SK-N-SH treated with all-trans-retinoic acid at 6 μM for 48 hours (cell line): ENCODE measurements at regions not wholly inside any gene's neighbourhood (a gene's known extent, or its start where the extent isn't known, plus 50 kb on each side); places are given as distances from the start of the nearest gene placed in this dataset.

Experiments
- ATAC-seq: fragments of 200-7000 bp; cut with Tn5 transposase; 3 replicates; pipeline ENCODE4 v1.9.1; 2020; ENCODE audit warnings: mild to moderate bottlenecking, moderate library complexity
- BACH2 ChIP-seq: fragments of 250-450 bp; sonication (Bioruptor Pico); IDR thresholded peaks from 2 replicates; pipeline ENCODE4 v1.9.0; 2021; ENCODE audit warnings: mild to moderate bottlenecking, borderline replicate concordance
- CSDC2 ChIP-seq: fragments of 250-450 bp; sonication (Bioruptor Pico); IDR thresholded peaks from 2 replicates; pipeline ENCODE4 v1.5.0; 2020; ENCODE audit warnings: mild to moderate bottlenecking, moderate library complexity
- ESRRG ChIP-seq: fragments of 250-450 bp; sonication (Bioruptor Pico); IDR thresholded peaks from 2 replicates; pipeline ENCODE4 v1.6.1; 2021; ENCODE audit warnings: mild to moderate bottlenecking
- GLIS3 ChIP-seq: fragments of 250-450 bp; sonication (Bioruptor Pico); IDR thresholded peaks from 2 replicates; pipeline ENCODE4 v1.5.0; 2020; ENCODE audit warnings: mild to moderate bottlenecking, moderate library complexity
- ISL1 ChIP-seq: fragments of 250-450 bp; sonication (Bioruptor Pico); IDR thresholded peaks from 2 replicates; pipeline ENCODE4 v2.1.2; 2022; ENCODE audit warnings: mild to moderate bottlenecking, moderate library complexity
- OSR1 ChIP-seq: fragments of 250-450 bp; sonication (Bioruptor Pico); IDR thresholded peaks from 2 replicates; pipeline ENCODE4 v1.8.0; 2022; ENCODE audit warnings: moderate library complexity, mild to moderate bottlenecking, inconsistent platforms
- PPARA ChIP-seq: fragments of 250-450 bp; sonication (Bioruptor Pico); IDR thresholded peaks from 2 replicates; pipeline ENCODE4 v1.5.0; 2020; ENCODE audit warnings: mild to moderate bottlenecking, borderline replicate concordance
- RARB ChIP-seq: fragments of 250-450 bp; sonication (Bioruptor Pico); IDR thresholded peaks from 2 replicates; pipeline ENCODE4 v1.8.0; 2021; ENCODE audit warnings: mild to moderate bottlenecking, moderate library complexity
- SNAI2 ChIP-seq: fragments of 250-450 bp; sonication (Bioruptor Pico); IDR thresholded peaks from 2 replicates; pipeline ENCODE4 v1.5.0; 2020; ENCODE audit warnings: mild to moderate bottlenecking, moderate library complexity
- TCF4 ChIP-seq: fragments of 250-450 bp; sonication (Bioruptor Pico); IDR thresholded peaks from 2 replicates; pipeline ENCODE4 v1.8.0; 2021; ENCODE audit warnings: mild to moderate bottlenecking, moderate library complexity, borderline replicate concordance
- TOX ChIP-seq: fragments of 250-450 bp; sonication (Bioruptor Pico); IDR thresholded peaks from 2 replicates; pipeline ENCODE4 v1.8.0; 2021; ENCODE audit warnings: mild to moderate bottlenecking, moderate library complexity, borderline replicate concordance
- ZC3H10 ChIP-seq: fragments of 250-450 bp; sonication (Bioruptor Pico); IDR thresholded peaks from 2 replicates; pipeline ENCODE4 v1.5.1; 2021; ENCODE audit warnings: mild to moderate bottlenecking, moderate library complexity
- ZFP3 ChIP-seq: fragments of 250-450 bp; sonication (Bioruptor Pico); IDR thresholded peaks from 2 replicates; pipeline ENCODE4 v1.5.0; 2020; ENCODE audit warnings: mild to moderate bottlenecking, moderate library complexity
- ZNF565 ChIP-seq: fragments of 450-650 bp; formaldehyde crosslinking; conservative IDR thresholded peaks from 2 replicates; pipeline ENCODE4 v1.5.0; 2020; ENCODE audit warnings: low read depth, mild to moderate bottlenecking, moderate library complexity
- ZNF70 ChIP-seq: fragments of 450-650 bp; formaldehyde crosslinking; IDR thresholded peaks from 2 replicates; pipeline ENCODE4 v1.5.0; 2020; ENCODE audit warnings: mild to moderate bottlenecking, moderate library complexity
- TF ChIP-seq, protein P1 (sequence below): fragments of 250-450 bp; sonication (Bioruptor Pico); IDR thresholded peaks from 2 replicates; pipeline ENCODE4 v1.5.1; 2021; ENCODE audit warnings: mild to moderate bottlenecking, moderate library complexity
- TF ChIP-seq, protein P2 (sequence below): fragments of 250-450 bp; sonication (Bioruptor Pico); IDR thresholded peaks from 2 replicates; pipeline ENCODE4 v1.8.0; 2021; ENCODE audit warnings: low read depth, mild to moderate bottlenecking, moderate library complexity, borderline replicate concordance
- TF ChIP-seq, protein P3 (sequence below): fragments of 250-450 bp; sonication (Bioruptor Pico); IDR thresholded peaks from 2 replicates; pipeline ENCODE4 v1.5.0; 2020; ENCODE audit warnings: mild to moderate bottlenecking, moderate library complexity
- TF ChIP-seq, protein P4 (sequence below): fragments of 250-450 bp; sonication (Bioruptor Pico); IDR thresholded peaks from 2 replicates; pipeline ENCODE4 v1.8.0; 2020; ENCODE audit warnings: mild to moderate bottlenecking, moderate library complexity, borderline replicate concordance
- TF ChIP-seq, protein P5 (sequence below): fragments of 250-450 bp; sonication (Bioruptor Pico); IDR thresholded peaks from 2 replicates; pipeline ENCODE4 v1.5.1; 2020; ENCODE audit warnings: low read depth, mild to moderate bottlenecking, moderate library complexity

DNA sequence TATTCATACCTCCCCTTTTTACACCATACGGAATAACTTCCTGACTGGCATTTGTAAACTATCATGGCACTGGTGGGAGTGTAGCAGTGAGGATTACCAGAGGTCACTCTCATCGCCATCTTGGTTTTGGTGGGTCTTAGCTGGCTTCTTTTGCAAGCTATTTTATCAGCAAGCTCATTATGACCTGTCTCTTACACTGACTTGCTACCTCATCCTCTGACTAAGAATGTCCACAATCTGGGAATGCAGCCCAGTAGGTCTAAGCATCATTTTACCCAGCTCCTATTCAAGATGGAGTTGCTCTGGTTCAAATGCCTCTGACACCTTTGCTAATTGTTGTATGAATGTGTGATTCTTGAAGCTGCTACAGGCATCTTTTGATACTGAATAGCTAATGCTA, 950.8 kb upstream of the SLC39A10 start:
- TF ChIP-seq ESRRG (CRISPR knock-in tag) (no peak), OSR1 (CRISPR knock-in tag) (0 out of 2 replicates have a peak, but pooled peaks have one; percentile 60), GLIS3 (CRISPR knock-in tag) (no peak)
- TF ChIP-seq, protein P1, sequence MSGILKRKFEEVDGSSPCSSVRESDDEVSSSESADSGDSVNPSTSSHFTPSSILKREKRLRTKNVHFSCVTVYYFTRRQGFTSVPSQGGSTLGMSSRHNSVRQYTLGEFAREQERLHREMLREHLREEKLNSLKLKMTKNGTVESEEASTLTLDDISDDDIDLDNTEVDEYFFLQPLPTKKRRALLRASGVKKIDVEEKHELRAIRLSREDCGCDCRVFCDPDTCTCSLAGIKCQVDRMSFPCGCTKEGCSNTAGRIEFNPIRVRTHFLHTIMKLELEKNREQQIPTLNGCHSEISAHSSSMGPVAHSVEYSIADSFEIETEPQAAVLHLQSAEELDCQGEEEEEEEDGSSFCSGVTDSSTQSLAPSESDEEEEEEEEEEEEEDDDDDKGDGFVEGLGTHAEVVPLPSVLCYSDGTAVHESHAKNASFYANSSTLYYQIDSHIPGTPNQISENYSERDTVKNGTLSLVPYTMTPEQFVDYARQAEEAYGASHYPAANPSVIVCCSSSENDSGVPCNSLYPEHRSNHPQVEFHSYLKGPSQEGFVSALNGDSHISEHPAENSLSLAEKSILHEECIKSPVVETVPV (CRISPR knock-in tag): no peak
- TF ChIP-seq, protein P2, sequence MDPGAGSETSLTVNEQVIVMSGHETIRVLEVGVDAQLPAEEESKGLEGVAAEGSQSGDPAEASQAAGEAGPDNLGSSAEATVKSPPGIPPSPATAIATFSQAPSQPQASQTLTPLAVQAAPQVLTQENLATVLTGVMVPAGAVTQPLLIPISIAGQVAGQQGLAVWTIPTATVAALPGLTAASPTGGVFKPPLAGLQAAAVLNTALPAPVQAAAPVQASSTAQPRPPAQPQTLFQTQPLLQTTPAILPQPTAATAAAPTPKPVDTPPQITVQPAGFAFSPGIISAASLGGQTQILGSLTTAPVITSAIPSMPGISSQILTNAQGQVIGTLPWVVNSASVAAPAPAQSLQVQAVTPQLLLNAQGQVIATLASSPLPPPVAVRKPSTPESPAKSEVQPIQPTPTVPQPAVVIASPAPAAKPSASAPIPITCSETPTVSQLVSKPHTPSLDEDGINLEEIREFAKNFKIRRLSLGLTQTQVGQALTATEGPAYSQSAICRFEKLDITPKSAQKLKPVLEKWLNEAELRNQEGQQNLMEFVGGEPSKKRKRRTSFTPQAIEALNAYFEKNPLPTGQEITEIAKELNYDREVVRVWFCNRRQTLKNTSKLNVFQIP (CRISPR knock-in tag): no peak
- TF ChIP-seq, all 23 proteins: peak for 1
- no peak for ATAC-seq

DNA sequence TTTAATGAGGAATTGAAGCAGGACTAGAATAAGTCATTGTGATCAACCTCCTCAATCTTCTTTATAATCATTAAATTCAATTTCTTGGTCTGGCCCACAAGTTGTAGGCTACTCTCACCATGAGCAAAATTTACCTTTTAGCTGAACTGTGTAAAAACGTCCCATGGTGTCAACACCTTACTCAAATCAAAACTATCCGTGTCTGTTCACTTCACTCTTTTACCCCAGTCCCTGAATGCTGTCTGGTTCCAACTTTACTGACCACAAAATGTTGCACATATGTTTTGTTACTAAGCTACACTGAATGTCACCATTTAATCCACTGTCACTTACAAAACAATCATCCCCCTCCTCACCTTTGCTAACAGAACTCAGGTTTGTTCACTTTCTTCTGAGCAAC, 951.6 kb upstream of the SLC39A10 start:
- no peak for TF ChIP-seq TOX (CRISPR knock-in tag)
- TF ChIP-seq, protein P2 (CRISPR knock-in tag): no peak
- no peak for TF ChIP-seq PPARA
- no peak for TF ChIP-seq RARB
- TF ChIP-seq, protein P1 (CRISPR knock-in tag): no peak
- no peak for TF ChIP-seq SNAI2 (CRISPR knock-in tag)
- TF ChIP-seq ESRRG (CRISPR knock-in tag): no peak
- no peak for TF ChIP-seq ISL1 (CRISPR knock-in tag)
- TF ChIP-seq OSR1 (CRISPR knock-in tag): no peak
- TF ChIP-seq GLIS3 (CRISPR knock-in tag): no peak
- TF ChIP-seq ZC3H10: no peak
- TF ChIP-seq ZNF70: no peak
- TF ChIP-seq BACH2 (CRISPR knock-in tag): no peak
- no peak for TF ChIP-seq TCF4 (CRISPR knock-in tag)
- TF ChIP-seq, protein P3, sequence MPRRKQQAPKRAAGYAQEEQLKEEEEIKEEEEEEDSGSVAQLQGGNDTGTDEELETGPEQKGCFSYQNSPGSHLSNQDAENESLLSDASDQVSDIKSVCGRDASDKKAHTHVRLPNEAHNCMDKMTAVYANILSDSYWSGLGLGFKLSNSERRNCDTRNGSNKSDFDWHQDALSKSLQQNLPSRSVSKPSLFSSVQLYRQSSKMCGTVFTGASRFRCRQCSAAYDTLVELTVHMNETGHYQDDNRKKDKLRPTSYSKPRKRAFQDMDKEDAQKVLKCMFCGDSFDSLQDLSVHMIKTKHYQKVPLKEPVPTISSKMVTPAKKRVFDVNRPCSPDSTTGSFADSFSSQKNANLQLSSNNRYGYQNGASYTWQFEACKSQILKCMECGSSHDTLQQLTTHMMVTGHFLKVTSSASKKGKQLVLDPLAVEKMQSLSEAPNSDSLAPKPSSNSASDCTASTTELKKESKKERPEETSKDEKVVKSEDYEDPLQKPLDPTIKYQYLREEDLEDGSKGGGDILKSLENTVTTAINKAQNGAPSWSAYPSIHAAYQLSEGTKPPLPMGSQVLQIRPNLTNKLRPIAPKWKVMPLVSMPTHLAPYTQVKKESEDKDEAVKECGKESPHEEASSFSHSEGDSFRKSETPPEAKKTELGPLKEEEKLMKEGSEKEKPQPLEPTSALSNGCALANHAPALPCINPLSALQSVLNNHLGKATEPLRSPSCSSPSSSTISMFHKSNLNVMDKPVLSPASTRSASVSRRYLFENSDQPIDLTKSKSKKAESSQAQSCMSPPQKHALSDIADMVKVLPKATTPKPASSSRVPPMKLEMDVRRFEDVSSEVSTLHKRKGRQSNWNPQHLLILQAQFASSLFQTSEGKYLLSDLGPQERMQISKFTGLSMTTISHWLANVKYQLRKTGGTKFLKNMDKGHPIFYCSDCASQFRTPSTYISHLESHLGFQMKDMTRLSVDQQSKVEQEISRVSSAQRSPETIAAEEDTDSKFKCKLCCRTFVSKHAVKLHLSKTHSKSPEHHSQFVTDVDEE (CRISPR knock-in tag): no peak
- TF ChIP-seq ZFP3 (CRISPR knock-in tag): no peak
- TF ChIP-seq CSDC2 (CRISPR knock-in tag): no peak
- TF ChIP-seq ZNF565: no peak
- TF ChIP-seq, protein P4, sequence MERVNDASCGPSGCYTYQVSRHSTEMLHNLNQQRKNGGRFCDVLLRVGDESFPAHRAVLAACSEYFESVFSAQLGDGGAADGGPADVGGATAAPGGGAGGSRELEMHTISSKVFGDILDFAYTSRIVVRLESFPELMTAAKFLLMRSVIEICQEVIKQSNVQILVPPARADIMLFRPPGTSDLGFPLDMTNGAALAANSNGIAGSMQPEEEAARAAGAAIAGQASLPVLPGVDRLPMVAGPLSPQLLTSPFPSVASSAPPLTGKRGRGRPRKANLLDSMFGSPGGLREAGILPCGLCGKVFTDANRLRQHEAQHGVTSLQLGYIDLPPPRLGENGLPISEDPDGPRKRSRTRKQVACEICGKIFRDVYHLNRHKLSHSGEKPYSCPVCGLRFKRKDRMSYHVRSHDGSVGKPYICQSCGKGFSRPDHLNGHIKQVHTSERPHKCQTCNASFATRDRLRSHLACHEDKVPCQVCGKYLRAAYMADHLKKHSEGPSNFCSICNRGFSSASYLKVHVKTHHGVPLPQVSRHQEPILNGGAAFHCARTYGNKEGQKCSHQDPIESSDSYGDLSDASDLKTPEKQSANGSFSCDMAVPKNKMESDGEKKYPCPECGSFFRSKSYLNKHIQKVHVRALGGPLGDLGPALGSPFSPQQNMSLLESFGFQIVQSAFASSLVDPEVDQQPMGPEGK (CRISPR knock-in tag): no peak
- TF ChIP-seq, protein P5, sequence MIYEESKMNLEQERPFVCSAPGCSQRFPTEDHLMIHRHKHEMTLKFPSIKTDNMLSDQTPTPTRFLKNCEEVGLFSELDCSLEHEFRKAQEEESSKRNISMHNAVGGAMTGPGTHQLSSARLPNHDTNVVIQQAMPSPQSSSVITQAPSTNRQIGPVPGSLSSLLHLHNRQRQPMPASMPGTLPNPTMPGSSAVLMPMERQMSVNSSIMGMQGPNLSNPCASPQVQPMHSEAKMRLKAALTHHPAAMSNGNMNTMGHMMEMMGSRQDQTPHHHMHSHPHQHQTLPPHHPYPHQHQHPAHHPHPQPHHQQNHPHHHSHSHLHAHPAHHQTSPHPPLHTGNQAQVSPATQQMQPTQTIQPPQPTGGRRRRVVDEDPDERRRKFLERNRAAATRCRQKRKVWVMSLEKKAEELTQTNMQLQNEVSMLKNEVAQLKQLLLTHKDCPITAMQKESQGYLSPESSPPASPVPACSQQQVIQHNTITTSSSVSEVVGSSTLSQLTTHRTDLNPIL (CRISPR knock-in tag): no peak
- ATAC-seq: no peak
